GM12873 (cell line): ENCODE measurements at regions not wholly inside any gene's neighbourhood (a gene's known extent, or its start where the extent isn't known, plus 50 kb on each side); places are given as distances from the start of the nearest gene placed in this dataset.

Source experiments
- CTCF ChIP-seq: IDR thresholded peaks from 2 replicates; pipeline ENCODE4 v1.5.1; 2012; ENCODE audit warnings: low read depth, mild to moderate bottlenecking, moderate library complexity, low read length, control low read depth; ENCODE audit not compliant: insufficient read depth; ENCODE audit errors: missing control alignments

GRCh38 chr4:102416765-102417164 is 71.5 kb upstream of the SLC39A8 start:
- TF ChIP-seq CTCF = no peak

- no peak for TF ChIP-seq CTCF
Measured at GRCh38 chr4:102420563-102421398, 75.5 kb upstream of the SLC39A8 start.

- no peak for TF ChIP-seq CTCF
Measured at GRCh38 chr4:102422843-102423242, 77.6 kb upstream of the SLC39A8 start.

- TF ChIP-seq CTCF = no peak
Measured at GRCh38 chr4:102423375-102423774, 77.8 kb upstream of the NFKB1 start.

GRCh38 chr4:102427371-102427998 is 73.7 kb upstream of the NFKB1 start:
- TF ChIP-seq CTCF = no peak

- no peak for TF ChIP-seq CTCF
Measured at GRCh38 chr4:102428122-102428521, 73.0 kb upstream of the NFKB1 start.

- no peak for TF ChIP-seq CTCF
Measured at GRCh38 chr4:102429553-102429952, 71.6 kb upstream of the NFKB1 start.
